ENCODE measurements at regions not wholly inside any gene's neighbourhood (a gene's known extent, or its start where the extent isn't known, plus 50 kb on each side); places are given as distances from the start of the nearest gene placed in this dataset.

DNA sequence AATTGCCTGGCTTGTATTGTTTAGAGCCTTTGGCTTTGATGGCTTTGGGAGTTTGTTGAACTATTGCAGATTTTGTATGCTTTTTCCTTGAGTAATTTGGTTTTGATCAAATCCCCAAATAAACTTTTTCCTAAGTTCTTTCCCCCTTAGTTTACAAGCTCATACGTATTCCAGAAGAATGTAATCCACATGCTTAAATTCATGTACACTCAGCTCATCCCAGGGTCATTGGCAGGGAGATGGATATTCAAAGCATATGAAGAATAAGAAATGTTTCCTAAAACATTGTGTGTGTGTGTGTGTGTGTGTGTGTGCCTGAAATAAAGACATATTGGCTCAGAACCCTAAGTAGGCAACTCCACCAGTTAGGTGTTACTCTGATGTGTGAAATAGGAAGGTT is 89.4 kb downstream of the TMEM30B start:
- no peak for DNase-seq

DNA sequence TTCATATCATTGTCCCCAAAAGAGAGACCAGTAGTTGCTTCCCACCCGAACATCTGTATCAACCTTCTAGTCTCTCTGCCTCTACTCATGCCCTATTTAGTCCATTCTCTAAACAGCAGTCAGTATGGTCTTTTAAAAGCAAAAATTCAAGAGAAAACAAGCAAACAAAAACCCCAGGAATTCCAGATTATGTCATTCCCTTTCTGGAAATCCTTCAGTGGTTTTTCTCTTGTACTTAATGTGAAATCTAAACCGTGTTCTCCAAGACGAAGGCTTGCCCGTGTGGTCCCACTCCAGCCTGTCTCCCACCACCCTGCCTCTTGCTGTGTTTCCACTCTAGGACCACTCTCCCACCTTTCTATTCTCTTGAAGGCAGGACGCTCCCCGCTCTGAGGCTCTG is 90.8 kb downstream of the TMEM30B start:
- DNase-seq: no peak

DNA sequence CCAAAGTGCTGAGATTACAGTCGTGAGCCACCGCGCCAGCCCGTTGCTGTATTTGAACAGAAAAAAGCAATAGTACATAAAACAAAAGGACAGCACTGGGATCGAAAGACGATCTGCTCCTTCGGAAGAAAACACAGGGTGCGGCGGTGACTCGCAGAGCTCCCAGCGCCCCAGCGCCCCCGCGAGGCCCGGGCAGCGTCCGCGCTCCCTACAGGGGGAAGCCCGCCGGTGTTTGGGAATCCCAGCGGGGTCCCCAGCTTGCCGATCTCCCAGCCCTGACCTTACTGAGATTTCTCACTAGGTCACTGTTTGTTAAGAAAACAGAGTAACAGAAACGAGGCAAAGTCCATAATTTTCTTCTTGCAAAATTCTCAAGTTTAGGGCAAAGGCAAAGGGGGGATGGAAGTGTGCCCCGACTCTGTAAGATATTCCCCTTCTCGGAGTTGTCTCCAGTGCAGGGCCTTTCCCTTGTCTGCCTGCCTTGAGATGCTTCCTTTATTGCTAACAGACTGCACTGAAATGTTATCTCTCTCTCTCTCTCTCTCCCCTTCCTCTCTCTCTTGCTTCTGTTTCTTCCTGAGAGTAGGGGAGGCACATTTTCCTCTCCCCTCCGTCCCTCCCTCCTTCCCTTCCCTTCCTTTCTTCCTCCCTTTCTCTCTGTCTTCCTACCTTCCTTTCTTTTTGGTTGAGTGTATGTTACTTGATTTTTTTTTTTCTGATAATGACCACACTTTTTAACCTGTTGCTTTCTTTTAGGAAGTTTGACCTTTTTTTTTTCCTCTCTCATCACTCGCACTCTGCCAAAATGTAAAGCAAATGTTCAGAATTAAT is 91.9 kb downstream of the TMEM30B start:
- DNase-seq: no peak

DNA sequence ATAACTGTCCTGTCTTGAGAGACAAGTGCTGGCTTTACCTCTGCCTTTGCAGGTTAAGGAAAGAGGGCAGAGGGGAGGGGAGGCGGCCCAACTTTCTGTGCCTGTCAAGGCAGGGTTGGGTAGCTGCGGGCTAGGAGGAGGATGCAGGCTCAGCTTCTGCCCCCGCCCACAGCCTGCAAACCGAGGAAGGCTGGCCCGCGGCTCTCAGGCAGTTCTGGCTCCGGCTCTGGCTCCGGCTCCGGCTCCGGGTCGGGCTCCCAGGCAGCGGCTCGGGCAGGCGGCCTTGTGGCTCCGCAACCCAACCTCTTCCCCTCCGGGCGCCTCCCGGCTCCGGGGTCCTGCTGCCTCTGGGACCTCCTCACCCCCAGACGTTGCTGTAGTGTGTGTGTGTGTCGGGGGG is 92.9 kb downstream of the TMEM30B start:
- DNase-seq: no peak

DNA sequence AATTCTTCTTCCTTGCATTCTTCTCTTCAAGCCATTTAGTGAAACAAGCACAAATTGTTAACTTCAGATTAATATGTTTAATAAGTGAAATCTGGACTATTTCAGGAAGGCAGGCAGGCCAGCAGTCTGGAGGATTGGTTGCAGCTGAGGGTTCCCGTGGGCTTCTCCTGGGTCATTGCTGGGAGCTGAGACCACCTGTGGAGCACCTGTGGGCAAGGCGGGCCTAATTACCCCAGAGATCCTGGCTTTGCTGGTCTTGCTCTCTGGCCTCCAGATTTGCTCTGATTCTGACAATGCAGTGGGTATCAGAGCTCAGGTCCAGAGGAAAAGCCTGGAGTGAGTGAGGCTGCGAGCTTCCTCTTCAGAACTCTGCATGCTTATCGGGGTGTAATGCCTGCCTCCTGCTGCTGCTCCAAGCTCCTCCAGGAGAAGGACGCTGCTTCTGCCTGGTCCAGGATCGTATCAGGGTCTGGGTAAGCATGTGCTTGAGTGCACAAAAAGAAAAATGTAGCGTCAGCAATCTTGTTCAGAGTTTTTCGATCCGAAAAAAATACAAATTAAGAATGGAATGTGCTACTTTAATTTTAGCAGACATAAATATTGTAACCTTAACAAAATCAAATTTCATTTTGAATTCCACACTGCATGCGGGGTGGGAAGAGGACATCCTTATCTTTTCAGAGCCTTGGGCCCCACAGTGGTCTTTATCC is 93.8 kb downstream of the TMEM30B start:
- no peak for DNase-seq

DNA sequence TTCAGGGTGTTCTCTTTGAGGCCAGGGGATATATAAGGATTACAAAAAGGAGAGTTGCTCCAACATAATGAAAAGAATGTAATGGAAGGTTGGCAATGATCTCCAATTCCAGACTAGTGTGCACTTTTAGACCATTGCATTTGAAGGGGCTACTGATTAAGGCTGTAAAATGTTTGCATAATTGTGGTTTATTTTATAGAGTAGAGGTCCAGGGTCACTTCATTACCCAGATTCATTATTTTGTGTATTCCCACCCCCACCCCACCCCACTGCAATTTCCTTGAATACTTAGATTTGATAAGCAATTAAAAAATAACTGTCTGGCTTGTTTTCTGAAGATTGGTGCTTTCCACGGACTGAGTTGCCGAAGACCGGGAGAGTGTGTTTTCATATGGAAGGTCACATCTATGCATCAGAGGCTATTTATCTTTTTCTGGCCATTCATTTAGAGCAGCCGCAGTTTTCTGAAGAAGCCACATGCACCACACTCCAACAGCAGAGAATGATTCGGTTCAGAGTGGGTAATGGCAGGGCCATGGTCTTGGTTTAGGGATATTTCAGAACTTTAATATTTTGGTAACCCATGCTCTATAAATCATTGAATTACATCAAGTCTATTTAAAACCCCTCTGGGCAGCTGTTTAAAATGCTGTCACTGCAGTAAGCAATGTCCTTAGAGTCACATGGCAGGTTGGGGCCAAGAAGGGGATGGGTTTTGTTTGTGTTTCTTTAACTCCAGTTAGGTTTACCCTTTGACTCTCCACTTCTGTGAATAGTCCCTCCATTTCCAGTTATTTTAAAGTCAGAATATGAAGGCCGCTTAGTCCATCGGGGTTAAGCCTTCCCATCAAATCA is 94.6 kb downstream of the TMEM30B start:
- no peak for DNase-seq

DNA sequence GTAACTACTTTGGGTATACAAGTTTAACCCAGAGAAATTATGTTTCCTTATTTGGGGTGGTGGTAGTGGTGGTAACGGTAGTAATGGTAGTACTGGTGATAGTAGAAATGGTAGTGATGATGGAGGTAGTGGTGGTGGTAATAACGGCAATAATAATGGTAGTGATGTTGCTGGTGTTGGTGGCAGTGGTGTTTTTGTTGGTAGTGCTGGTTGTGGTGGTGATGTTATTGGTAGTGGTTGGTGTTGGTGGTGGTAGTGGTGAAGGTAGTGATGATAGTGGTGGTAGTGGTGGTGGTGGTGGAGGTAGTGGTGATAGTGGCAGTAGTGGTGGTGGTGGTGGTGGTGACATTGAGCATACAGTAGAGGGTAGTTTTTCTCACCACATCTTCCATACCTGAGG is 95.6 kb downstream of the TMEM30B start:
- DNase-seq: no peak

DNA sequence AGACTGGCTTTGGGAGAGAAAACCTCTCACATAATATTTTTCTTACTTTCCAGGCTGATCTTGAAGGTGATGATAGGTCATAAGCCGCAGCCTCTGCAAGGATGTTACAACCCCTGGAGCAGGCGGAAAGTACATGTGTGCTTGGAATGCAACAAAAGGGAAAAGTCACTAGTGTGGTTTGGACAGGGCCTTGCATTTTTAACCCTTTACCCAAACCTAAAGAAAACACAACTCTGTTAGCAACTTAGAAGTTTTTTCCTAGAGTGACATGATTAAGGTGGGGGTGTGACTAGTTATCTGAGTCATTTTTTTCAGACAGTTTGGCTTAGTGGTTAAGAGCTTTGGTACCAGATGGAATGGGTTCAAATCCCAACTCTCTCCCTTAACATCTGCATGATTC is 97.0 kb downstream of the TMEM30B start:
- DNase-seq: no peak

DNA sequence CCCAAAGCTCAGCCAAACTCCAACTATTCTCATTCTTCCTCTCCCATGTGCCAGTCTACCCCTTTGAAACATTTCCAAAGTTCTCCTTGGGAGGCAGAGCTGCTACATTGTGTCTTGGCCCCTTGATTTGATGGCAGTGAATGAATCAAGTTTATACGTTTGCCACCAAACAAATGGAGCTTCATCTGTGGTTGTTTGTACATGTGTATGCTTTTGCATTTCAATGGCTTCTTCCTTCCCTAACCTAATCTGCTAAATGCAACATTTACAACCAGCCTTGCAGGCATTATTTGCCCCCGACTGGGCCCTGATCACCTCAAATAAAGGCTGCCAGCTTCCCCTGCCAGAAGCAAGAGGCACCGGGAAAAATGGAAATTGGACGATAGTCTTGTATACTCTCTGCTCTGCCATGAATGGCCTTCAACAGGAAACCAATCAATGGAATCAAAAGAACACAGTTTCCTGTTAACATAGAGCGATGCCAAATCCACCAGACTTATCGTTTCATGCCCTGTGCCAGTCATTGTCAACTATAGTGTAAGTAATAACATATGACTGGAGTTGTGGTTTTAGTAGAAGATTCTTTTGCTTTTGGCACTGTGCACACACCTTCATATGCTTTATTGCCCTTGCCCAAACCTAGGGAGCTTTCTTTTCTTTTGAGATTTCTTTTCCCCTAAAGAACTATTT is 97.8 kb downstream of the TMEM30B start:
- DNase-seq: no peak

DNA sequence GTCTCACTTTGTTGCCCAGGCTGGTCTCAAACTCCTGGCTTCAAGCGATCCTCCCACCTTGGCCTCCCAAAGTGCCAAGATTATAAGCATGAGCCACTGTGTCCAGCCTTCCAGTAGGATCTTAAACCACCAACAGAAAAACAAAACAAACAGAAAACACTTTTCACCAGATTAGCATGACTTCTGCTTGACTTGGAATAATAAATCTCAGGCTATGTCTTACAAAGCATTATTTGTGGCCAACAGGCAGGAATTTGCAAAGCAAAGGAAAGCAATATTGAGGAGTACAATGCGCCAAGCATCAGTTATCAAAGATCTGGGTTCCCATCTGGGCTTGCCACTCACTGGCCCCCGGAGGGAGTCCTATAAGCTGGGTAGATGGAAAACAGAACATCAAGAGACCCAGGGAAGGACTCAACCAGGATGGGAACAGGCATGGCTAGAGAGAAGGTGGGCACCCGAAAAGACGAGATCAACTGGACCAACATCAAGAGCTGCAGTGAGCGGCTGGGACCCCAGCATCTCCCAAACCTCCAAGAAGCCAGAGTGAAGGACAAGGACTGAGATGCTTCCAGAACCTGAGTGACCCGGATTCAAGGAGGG is 101.2 kb downstream of the TMEM30B start:
- no peak for DNase-seq

DNA sequence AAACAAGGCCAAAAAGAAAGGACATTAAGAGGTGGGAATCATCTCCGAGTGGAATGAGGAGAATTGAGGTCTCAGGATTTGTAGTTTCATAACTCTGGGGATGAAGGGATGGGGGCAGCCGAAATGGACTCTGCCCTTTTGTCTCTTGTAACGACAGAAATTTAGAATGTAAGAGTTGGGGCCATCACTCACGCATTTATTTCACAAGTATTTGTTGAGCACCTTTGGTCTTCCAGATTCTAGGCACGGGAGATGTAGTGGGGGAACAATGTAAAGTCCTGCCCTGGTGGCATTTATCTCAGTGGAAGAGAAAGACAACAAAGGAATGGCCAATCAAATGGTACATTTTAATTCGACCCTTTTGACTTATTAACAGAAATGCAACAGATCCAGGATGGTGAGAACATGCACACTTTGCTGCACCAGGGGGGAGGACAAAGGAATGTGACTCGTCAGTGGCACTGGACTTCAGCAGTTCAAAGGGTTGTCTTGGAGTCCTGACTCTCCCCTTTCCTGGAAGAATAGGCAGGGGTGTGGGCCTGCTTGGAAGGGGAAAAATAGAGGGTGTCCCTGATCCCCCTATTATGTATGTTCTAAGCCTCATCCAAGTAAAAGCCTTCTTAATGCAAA is 102.0 kb downstream of the TMEM30B start:
- DNase-seq: no peak

DNA sequence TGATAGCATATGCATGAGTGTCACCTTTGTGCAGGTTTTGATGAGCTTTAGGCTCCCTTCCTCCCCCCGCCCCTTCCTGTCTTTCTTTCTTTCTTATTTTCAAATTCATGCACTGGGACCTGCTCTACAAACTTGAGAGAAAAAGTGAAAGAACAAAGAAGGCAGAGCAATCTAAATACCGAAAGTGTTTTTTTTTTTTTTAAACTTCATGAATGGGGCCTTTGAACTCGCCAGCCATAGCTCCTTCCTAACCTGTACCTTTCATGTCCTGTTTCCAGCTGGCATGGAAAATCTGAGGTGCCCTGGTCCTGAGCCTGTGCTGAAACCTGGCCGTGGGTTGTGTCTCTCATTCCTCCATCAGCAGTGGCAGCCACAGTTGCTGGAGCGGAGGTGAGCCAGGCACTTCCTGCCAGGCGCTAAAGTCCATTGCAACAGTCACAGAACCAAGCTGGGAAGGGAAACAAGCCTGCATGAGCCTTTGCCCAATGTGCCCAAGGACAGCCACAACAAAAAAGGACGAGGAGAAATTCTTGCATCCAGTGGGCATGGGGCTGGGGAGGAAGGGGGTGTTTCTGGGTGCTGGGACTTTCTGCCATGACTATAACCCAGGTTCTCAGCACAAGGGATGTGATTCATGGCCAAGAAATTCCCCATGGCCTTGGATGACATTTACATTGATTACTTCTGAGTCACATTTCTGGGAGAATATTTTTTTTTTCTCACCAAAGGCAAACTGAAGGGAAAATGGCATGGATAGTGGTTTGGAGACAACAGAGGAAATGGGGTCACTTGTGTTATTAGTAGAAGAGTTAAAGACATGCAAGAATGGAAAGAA is 102.7 kb downstream of the TMEM30B start:
- no peak for DNase-seq

DNA sequence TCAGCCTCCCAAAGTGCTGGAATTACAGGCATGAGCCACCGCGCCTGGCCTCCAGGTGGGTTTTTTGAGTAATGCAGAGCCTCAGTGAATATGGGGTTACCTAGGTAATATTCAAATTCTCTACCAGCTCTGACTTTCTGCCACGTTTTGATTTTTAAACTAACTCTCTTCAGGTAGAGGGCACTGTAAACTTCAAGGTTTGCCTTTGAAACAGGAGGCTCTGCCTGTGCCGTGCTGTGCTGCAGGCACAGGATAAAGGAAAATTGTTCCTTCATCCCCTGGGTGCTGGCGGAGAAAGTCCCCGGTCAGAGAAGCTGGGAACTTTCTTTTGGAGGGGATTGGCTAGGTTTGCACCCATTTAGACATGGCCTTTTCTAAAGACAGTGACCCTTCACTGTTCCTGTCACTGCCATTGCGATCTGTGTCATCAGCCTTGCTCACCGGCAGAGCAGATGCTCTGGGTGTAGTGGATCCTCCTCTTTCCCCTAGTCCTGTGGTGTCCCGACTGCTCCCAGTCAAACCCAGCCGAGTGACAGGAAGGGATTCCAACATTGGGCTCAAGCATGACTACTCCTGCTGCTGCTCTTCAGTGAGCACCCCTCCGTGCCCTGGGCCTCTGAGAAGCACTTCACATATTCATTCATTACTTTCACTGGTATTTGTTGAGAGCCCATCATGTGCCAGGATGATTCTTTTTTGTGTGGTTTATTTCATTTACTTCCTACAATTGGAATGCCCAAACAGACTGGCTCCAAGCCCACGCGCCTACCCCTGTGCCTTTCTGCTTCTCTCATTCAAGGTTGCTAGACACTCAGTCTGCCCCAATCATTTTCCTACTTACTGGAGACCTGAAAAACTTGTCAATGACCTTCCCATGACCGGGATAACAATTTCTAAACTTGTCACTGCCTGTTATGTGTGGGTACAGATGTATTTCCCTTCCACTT is 103.6 kb downstream of the TMEM30B start:
- DNase-seq: no peak

DNA sequence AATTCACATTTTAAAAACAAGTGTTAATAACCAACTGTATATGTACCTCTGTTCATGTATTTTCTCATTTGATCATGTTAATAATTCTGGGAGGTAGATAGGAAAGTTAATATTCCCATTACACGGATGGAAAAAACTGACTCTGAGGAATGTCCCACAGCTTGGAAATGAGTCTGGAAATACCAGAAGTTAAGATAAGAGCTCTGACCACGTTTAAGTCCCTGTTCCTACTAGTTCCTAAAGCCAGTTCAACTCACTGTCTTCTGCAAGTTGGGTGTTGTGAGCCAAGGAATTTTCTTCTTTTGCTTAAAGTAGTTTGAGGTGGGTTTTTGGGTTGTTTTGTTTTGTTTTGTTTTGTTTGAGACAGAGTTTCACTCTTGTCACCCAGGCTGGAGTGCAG is 104.5 kb downstream of the TMEM30B start:
- DNase-seq: no peak

DNA sequence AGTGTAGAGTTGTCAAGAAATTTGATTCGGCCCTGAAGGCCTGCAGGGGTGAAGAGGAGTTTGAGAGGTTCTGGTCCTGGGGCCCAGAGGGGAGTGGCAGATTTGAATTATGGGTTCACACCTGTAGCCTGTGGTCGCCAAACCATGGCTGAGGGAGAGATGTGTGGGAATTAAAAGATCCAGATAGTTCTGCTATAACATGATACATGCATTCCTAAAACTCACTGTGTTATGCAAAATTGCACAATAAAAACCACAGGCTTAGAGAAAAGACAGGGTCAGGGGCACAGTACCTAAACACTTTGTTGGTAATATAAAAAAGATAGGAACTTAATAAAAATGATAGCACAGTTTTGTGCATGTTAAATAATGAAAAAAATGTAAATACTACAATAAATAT is 106.2 kb downstream of the TMEM30B start:
- DNase-seq: no peak

DNA sequence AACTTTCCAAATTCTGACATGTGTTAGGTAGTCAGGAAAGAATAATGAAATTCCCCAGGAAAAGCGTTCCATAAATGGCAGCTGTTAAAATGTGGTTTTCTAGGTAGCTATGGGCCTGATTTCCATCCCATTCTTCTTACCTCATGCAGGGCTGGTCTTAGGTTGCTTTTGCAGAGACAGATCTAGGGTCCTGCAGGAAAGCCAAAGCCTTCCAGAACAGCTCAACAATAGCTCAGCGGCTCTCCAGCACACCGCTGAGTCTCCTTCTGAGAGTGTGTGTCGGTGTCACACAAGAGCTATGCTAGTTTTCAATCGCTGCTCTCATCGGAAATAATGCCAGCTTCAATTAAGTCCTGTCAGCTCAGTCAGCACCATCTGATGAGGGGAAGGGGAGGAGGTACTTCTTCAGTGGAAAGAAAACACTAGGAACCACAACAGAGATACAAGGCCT is 106.7 kb downstream of the TMEM30B start:
- DNase-seq: no peak

DNA sequence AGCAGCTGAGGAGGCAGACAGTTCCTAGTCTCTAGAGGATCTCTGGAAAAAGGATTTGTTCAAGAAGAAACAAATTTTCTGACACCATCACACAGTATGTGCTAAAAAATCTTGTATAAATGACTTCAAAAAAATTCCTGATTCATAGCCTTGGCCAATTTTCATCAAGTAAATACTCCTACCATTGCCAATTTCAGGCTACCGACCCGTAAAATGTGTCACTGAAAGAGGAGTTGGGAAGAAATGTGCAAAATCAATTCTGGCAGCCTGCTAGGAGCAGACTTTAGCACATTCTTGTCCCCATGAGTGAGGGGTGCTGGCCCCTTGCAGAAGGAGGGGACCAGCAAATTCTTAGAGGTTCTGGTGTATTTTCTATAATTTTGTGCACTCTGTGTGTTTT is 109.4 kb downstream of the TMEM30B start:
- no peak for DNase-seq

DNA sequence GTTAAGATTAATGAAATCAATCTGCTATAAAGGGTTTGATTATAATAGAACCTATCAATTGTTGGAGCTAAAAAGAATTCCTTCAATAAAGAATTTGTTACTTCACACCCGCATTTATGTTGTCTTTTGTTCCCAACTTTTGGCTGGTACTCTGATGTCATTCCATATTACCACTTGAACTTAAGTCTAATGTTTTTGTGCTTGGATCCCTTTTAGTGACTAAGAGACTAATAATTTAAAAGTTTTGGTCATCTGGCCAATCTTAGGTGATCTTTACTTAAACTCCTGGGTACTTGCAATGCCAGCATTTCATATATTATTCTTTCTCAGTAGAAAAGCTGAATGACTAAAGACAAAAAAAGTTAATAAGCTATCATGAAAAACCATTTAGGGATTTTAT is 113.0 kb downstream of the TMEM30B start:
- no peak for DNase-seq

DNA sequence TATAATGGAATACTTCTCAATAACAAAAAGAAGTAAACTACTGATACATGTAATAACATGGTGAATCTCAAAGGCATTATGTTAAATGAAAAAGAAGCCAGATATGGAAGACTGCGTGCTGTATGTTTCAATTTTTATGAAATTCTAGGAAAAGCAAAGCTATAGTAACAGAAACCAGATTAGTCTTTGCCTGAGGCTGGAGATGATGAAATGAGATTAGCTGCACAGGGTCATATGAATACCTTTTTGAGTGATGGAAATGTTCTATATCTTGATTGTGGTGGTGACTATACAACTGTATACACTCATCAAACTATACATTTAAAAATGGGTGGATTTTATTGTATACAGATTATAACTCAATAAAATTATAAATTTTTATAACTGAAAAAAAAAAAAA is 113.5 kb downstream of the TMEM30B start:
- DNase-seq: no peak

DNA sequence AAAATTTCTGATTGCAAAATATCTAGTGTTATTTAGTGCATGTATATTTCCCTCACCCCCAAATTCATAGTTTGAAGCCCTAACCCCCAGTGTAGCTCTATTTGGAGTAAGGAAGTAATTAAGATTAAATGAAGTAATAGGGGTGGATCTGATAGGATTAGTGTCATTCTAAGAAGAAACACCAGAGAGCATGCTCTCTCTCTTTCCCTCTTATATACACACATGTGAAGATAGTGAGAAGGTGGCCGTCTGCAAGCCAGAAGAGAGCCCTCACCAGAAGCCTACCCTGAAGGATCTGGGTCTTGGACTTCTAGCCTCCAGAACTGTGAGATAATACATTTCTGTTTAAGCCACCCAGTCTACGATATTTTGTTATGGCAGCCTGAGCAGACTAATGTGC is 120.3 kb downstream of the TMEM30B start:
- no peak for DNase-seq
